Large intestine (tissue), 3 donors: ENCODE measurements at regions not wholly inside any gene's neighbourhood (a gene's known extent, or its start where the extent isn't known, plus 50 kb on each side); places are given as distances from the start of the nearest gene placed in this dataset.

Experiments
- DNase-seq, 2 donors: peaks; one replicate each; pipeline versions ENCODE4 v3.0.0 to v3.0.0-alpha.2; 2013
- H3K27ac ChIP-seq: one replicate; pipeline ENCODE4 v1.5.1; 2013; ENCODE audit warnings: low read length
- H3K27me3 ChIP-seq: 2 replicates; pipeline ENCODE4 v1.6.1; 2013; ENCODE audit warnings: low read length; ENCODE audit not compliant: control insufficient read depth, insufficient read depth
- H3K36me3 ChIP-seq: 2 replicates; pipeline ENCODE4 v1.6.1; 2013; ENCODE audit warnings: low read length; ENCODE audit not compliant: control insufficient read depth, insufficient read depth
- H3K4me1 ChIP-seq: one replicate; pipeline ENCODE4 v1.6.1; 2013; ENCODE audit warnings: low read length; ENCODE audit not compliant: control insufficient read depth, insufficient read depth
- H3K4me3 ChIP-seq: one replicate; pipeline ENCODE4 v1.5.1; 2013; ENCODE audit warnings: low read length
- H3K9me3 ChIP-seq: one replicate; pipeline ENCODE4 v1.6.1; 2013; ENCODE audit warnings: mild to moderate bottlenecking, low read depth, low read length, moderate library complexity; ENCODE audit not compliant: control insufficient read depth
- WGBS: methylation state at CpG from one replicate; pipeline ENCODE4 v1.1.5; 2013; ENCODE audit warnings: low lambda C conversion rate; ENCODE audit not compliant: insufficient coverage; 5-methylcytosine and 5-hydroxymethylcytosine counted together

- Histone ChIP-seq H3K27ac (no peak overlapping the region), H3K9me3 (no peaks in the 10 kb centered on the region), H3K4me1 (no peaks in the 10 kb centered on the region), H3K36me3 (no peaks in the 10 kb centered on the region), H3K27me3 (no peaks in the 10 kb centered on the region), H3K4me3 (no peak overlapping the region)
- WGBS: 80% methylated on average over 1 of the region's 4 CpGs
- DNase-seq: peak; percentile 5 to 8
These were observed 104.6 kb upstream of the FAM174A start for GRCh38 chr5:100430268-100431195.

GRCh38 chr5:100424787-100425186 lies 110.4 kb upstream of the FAM174A start:
- H3K27me3 ChIP-seq: no peaks in the 10 kb centered on the region
- H3K27ac ChIP-seq: no peak overlapping the region
- peaks cover 3% of the 10 kb centered on the region for H3K9me3 ChIP-seq
- no peak for DNase-seq
- H3K4me1 ChIP-seq: no peaks in the 10 kb centered on the region
- WGBS: no CpG with 5 or more reads among the region's 4 CpGs
- no peak overlapping the region for H3K4me3 ChIP-seq
- no peaks in the 10 kb centered on the region for H3K36me3 ChIP-seq

GRCh38 chr5:100424017-100424416 lies 111.2 kb upstream of the FAM174A start:
- no CpG with 5 or more reads among the region's 4 CpGs for WGBS
- Histone ChIP-seq H3K4me3 (no peak overlapping the region), H3K27ac (no peak overlapping the region), H3K4me1 (no peaks in the 10 kb centered on the region), H3K36me3 (no peaks in the 10 kb centered on the region), H3K9me3 (peaks cover 3% of the 10 kb centered on the region), H3K27me3 (no peaks in the 10 kb centered on the region)
- no peak for DNase-seq

GRCh38 chr5:100423330-100423729 lies 111.8 kb upstream of the FAM174A start:
- Histone ChIP-seq H3K9me3 (peaks cover 3% of the 10 kb centered on the region), H3K4me3 (no peak overlapping the region), H3K27ac (no peak overlapping the region), H3K4me1 (no peaks in the 10 kb centered on the region), H3K27me3 (no peaks in the 10 kb centered on the region), H3K36me3 (no peaks in the 10 kb centered on the region)
- no CpG with 5 or more reads among the region's 5 CpGs for WGBS
- DNase-seq: no peak

- Histone ChIP-seq H3K9me3 (peaks cover 3% of the 10 kb centered on the region), H3K27ac (no peak overlapping the region), H3K4me3 (no peak overlapping the region), H3K4me1 (no peaks in the 10 kb centered on the region), H3K36me3 (no peaks in the 10 kb centered on the region), H3K27me3 (no peaks in the 10 kb centered on the region)
- DNase-seq: no peak
These were observed 113.8 kb upstream of the FAM174A start for GRCh38 chr5:100421360-100421759.

GRCh38 chr5:100418231-100418630 lies 116.9 kb upstream of the FAM174A start:
- Histone ChIP-seq H3K4me3 (no peak overlapping the region), H3K27ac (no peak overlapping the region), H3K4me1 (no peaks in the 10 kb centered on the region), H3K36me3 (no peaks in the 10 kb centered on the region), H3K9me3 (no peaks in the 10 kb centered on the region), H3K27me3 (no peaks in the 10 kb centered on the region)
- DNase-seq: no peak
- 100% methylated on average over 1 of the region's 1 CpG for whole genome bisulfite sequencing

GRCh38 chr5:100409660-100410151 lies 125.5 kb upstream of the FAM174A start:
- H3K36me3 ChIP-seq: no peaks in the 10 kb centered on the region
- WGBS: 83% methylated on average over 1 of the region's 3 CpGs
- H3K27me3 ChIP-seq: no peaks in the 10 kb centered on the region
- H3K4me3 ChIP-seq: no peak overlapping the region
- DNase-seq: no peak
- H3K27ac ChIP-seq: no peak overlapping the region
- H3K9me3 ChIP-seq: no peaks in the 10 kb centered on the region
- no peaks in the 10 kb centered on the region for H3K4me1 ChIP-seq

- Histone ChIP-seq H3K27me3 (no peaks in the 10 kb centered on the region), H3K9me3 (no peaks in the 10 kb centered on the region), H3K27ac (no peak overlapping the region), H3K4me3 (no peak overlapping the region), H3K4me1 (no peaks in the 10 kb centered on the region), H3K36me3 (no peaks in the 10 kb centered on the region)
- no peak for DNase-seq
- WGBS: no CpG with 5 or more reads among the region's 3 CpGs
These were observed 128.1 kb upstream of the FAM174A start for GRCh38 chr5:100407053-100407452.

- H3K27me3 ChIP-seq: no peaks in the 10 kb centered on the region
- H3K4me3 ChIP-seq: no peak overlapping the region
- WGBS: no CpG with 5 or more reads among the region's 2 CpGs
- no peaks in the 10 kb centered on the region for H3K4me1 ChIP-seq
- no peaks in the 10 kb centered on the region for H3K36me3 ChIP-seq
- H3K27ac ChIP-seq: no peak overlapping the region
- no peak for DNase-seq
- H3K9me3 ChIP-seq: no peaks in the 10 kb centered on the region
These were observed 128.5 kb upstream of the FAM174A start for GRCh38 chr5:100406640-100407039.

- Histone ChIP-seq H3K27me3 (no peaks in the 10 kb centered on the region), H3K9me3 (no peaks in the 10 kb centered on the region), H3K36me3 (no peaks in the 10 kb centered on the region), H3K4me3 (no peak overlapping the region), H3K27ac (no peak overlapping the region), H3K4me1 (no peaks in the 10 kb centered on the region)
- WGBS: 90% methylated on average over 4 of the region's 5 CpGs
- no peak for DNase-seq
These were observed 133.1 kb upstream of the FAM174A start for GRCh38 chr5:100402071-100402470.

GRCh38 chr5:100401149-100401548 lies 134.0 kb upstream of the FAM174A start:
- Histone ChIP-seq H3K9me3 (no peaks in the 10 kb centered on the region), H3K4me1 (no peaks in the 10 kb centered on the region), H3K27me3 (no peaks in the 10 kb centered on the region), H3K36me3 (no peaks in the 10 kb centered on the region), H3K27ac (no peak overlapping the region), H3K4me3 (no peak overlapping the region)
- DNase-seq: no peak
